BJ (cell line): ENCODE measurements at regions not wholly inside any gene's neighbourhood (a gene's known extent, or its start where the extent isn't known, plus 50 kb on each side); places are given as distances from the start of the nearest gene placed in this dataset.

Experiments
- CTCF ChIA-PET: fragments of 350-600 bp; formaldehyde crosslinking; extraction: SDS; loops from one replicate; lab custom pipeline; 2021; ENCODE audit warnings: antibody characterized with exemption, inconsistent platforms; lab: Yijun Ruan, JAX
- POLR2A ChIA-PET: fragments of 300-600 bp; sonication (Branson Sonifier 250); formaldehyde crosslinking; extraction: SDS; loops from one replicate; lab custom pipeline; 2021; ENCODE audit warnings: antibody characterized with exemption; lab: Charles Lee
- DNase-seq: peaks from one replicate; pipeline ENCODE4 v3.0.0-alpha.2; 2011; ENCODE audit warnings: low read depth
- H3K27me3 ChIP-seq: 2 replicates; pipeline ENCODE4 v1.6.0; 2011; ENCODE audit warnings: low read length; ENCODE audit not compliant: control insufficient read depth, insufficient read depth
- H3K36me3 ChIP-seq: 2 replicates; pipeline ENCODE4 v1.5.1; 2011; ENCODE audit warnings: low read length; ENCODE audit not compliant: control insufficient read depth, insufficient read depth
- H3K4me3 ChIP-seq: 2 replicates; pipeline ENCODE4 v1.5.1; 2011; ENCODE audit warnings: low read depth, mild to moderate bottlenecking, control low read depth, low read length
- TF ChIP-seq, protein P1 (sequence below): IDR thresholded peaks from 2 replicates; pipeline ENCODE4 v1.5.1; 2011; ENCODE audit warnings: low read depth, mild to moderate bottlenecking, control low read depth, inconsistent platforms, low read length, moderate library complexity; ENCODE audit not compliant: insufficient read depth

GRCh38 chr17:72474719-72475477, 354.1 kb downstream of the SOX9 start:
- no peaks in the 10 kb centered on the region for H3K27me3 ChIP-seq
- no peaks in the 10 kb centered on the region for H3K36me3 ChIP-seq
- ChIA-PET POLR2A (interaction anchor here (0.6 kb wide), 1 partner anchor 87 kb away, joined by 7 read pairs; no protein-coding TSS in a partner anchor), CTCF (interaction anchor here (0.6 kb wide), 1 partner anchor 353 kb away, joined by 3 read pairs; no protein-coding TSS in a partner anchor)
- DNase-seq: no peak
- no peak overlapping the region for H3K4me3 ChIP-seq
- TF ChIP-seq, protein P1, sequence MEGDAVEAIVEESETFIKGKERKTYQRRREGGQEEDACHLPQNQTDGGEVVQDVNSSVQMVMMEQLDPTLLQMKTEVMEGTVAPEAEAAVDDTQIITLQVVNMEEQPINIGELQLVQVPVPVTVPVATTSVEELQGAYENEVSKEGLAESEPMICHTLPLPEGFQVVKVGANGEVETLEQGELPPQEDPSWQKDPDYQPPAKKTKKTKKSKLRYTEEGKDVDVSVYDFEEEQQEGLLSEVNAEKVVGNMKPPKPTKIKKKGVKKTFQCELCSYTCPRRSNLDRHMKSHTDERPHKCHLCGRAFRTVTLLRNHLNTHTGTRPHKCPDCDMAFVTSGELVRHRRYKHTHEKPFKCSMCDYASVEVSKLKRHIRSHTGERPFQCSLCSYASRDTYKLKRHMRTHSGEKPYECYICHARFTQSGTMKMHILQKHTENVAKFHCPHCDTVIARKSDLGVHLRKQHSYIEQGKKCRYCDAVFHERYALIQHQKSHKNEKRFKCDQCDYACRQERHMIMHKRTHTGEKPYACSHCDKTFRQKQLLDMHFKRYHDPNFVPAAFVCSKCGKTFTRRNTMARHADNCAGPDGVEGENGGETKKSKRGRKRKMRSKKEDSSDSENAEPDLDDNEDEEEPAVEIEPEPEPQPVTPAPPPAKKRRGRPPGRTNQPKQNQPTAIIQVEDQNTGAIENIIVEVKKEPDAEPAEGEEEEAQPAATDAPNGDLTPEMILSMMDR: no peak

DNA sequence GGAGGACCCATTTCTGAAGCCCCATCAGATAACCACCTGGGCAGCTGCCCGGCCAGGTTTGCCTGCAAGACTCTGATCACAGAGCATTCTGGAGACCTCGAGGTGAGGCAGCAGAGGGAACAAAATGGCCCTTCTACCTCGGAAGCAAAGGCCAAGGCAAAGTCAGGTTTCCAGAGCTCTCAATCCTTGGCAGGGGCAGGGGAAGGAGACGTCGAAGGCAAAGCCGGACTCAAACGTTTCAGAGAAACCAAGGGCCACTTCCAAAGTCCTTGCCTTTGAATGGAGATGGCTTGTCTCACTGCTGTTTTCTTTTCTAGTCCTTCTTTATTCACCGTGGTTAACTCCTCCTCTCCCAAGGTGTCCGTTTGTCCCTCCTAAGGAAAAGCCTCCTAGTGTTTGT, 355.3 kb downstream of the SOX9 start:
- Histone ChIP-seq H3K27me3 (no peaks in the 10 kb centered on the region), H3K4me3 (no peak overlapping the region), H3K36me3 (no peaks in the 10 kb centered on the region)
- TF ChIP-seq, protein P1: no peak
- no peak for DNase-seq
- POLR2A ChIA-PET: no interaction called here
- CTCF ChIA-PET: no interaction called here

DNA sequence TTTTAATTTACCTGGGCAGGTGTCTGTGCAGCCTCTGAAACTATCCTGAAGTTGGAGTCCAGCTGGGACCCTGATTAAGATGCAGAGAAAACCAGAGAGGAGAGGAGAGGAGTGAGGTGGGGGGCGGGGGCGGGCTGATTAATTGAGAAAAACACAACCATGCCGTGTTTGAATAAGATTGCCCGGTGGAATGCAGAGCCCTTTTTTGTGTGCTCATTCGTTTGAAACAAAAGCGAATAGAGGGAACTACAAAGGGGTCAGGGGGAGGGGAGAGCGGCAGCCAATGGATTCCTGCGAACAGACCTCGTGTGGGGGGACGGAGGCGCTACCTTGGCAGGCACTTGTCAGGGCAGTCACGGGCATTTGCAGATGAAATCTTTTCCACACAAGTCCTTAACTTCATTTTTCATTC, 355.8 kb downstream of the SOX9 start:
- no peak for DNase-seq
- Histone ChIP-seq H3K27me3 (no peaks in the 10 kb centered on the region), H3K36me3 (no peaks in the 10 kb centered on the region), H3K4me3 (no peak overlapping the region)
- POLR2A ChIA-PET: no interaction called here
- TF ChIP-seq, protein P1: no peak
- CTCF ChIA-PET: no interaction called here

GRCh38 chr17:72477491-72477890, 356.7 kb downstream of the SOX9 start:
- POLR2A ChIA-PET: no interaction called here
- TF ChIP-seq, protein P1: no peak
- Histone ChIP-seq H3K27me3 (no peaks in the 10 kb centered on the region), H3K36me3 (no peaks in the 10 kb centered on the region), H3K4me3 (no peak overlapping the region)
- CTCF ChIA-PET: interaction anchor here (0.7 kb wide), 1 partner anchor 12 kb away, joined by 3 read pairs; no protein-coding TSS in a partner anchor
- no peak for DNase-seq

GRCh38 chr17:72479113-72479512, 358.3 kb downstream of the SOX9 start:
- Histone ChIP-seq H3K27me3 (no peaks in the 10 kb centered on the region), H3K4me3 (no peak overlapping the region), H3K36me3 (no peaks in the 10 kb centered on the region)
- DNase-seq: no peak
- TF ChIP-seq, protein P1: no peak
- CTCF ChIA-PET: interaction anchor here (1.2 kb wide), 2 partner anchors 36 to 40 kb away, joined by 3 to 4 read pairs; no protein-coding TSS in a partner anchor
- POLR2A ChIA-PET: no interaction called here
